HG02623 (cell line): ENCODE measurements at regions not wholly inside any gene's neighbourhood (a gene's known extent, or its start where the extent isn't known, plus 50 kb on each side); places are given as distances from the start of the nearest gene placed in this dataset.
"Not testable (repeated sequence)": the region's sequence is repeated elsewhere in the genome, so short reads cannot be mapped to it uniquely, and the experiment has no call there.

Experiments
- ATAC-seq: cut with Tn5 transposase; IDR thresholded peaks from one replicate; pipeline ENCODE4 v1.9.1; 2021; ENCODE audit warnings: moderate library complexity; ENCODE audit not compliant: unreplicated experiment

- ATAC-seq = not testable (repeated sequence)
Observed at GRCh38 chr12:43193096-43193495, 358.9 kb downstream of the ADAMTS20 start.

DNA sequence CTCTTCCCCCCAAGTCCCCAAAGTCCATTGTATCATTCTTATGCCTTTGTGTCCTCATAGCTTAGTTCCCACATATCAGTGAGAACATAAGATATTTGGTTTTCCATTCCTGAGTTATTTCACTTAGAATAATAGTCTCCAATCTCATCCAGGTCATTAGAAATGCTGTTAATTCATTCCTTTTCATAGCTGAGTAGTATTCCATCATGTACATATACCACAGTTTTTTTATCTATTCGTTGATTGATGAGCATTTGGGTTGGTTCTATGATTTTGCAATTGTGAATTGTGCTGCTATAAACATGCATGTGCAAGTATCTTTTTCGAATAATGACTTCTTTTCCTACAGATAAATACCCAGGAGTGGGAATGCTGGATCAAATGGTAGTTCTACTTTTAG lies 359.6 kb downstream of the ADAMTS20 start:
- not testable (repeated sequence) for ATAC-seq

DNA sequence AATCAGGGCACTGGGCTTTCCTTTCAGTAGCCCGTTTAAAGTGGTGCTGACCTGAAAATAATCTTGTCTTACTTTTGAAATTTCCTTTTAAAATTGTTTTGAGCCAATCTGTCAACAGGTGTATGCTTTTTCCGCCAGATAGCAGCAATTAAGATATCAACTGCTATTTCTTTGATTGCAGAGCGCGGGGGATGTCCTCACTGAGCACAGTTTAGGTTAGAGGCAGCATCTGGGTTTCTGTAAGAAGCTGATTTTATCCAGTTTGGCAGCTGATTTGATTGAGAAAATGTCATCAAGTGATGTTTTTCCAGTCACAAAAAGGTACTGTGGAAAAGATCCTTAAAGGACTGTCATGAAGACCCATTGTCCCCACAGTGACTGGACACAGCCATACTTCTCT lies 371.8 kb downstream of the ADAMTS20 start:
- ATAC-seq = no peak

DNA sequence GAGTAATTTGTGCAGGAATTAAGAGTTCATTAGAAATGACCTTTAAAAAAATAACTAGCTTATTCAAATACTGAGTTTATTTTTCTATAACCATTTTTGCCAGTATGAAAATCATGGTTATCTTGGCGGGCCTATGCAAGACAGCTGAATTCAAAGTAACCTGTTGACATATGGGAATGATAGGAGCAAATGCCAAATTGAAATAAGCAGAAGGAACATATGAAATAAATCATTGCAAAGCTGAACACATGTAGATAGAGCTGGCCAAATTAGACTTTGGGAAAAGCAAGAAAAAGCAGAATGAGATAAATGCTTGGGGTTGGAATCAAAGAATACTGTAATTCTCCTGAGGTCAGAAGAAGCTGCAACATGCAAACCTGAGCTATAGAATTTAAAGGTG lies 372.5 kb downstream of the ADAMTS20 start:
- ATAC-seq = no peak

- ATAC-seq = no peak
Observed at GRCh38 chr12:43177276-43177675, 374.7 kb downstream of the ADAMTS20 start.

GRCh38 chr12:43169115-43169681 lies 382.8 kb downstream of the ADAMTS20 start:
- ATAC-seq = no peak

GRCh38 chr12:43167691-43168090 lies 384.3 kb downstream of the ADAMTS20 start:
- ATAC-seq = no peak

- ATAC-seq = no peak
Observed at GRCh38 chr12:43165351-43165750, 386.7 kb downstream of the ADAMTS20 start.

GRCh38 chr12:43162138-43162537 lies 389.9 kb downstream of the ADAMTS20 start:
- ATAC-seq = no peak

DNA sequence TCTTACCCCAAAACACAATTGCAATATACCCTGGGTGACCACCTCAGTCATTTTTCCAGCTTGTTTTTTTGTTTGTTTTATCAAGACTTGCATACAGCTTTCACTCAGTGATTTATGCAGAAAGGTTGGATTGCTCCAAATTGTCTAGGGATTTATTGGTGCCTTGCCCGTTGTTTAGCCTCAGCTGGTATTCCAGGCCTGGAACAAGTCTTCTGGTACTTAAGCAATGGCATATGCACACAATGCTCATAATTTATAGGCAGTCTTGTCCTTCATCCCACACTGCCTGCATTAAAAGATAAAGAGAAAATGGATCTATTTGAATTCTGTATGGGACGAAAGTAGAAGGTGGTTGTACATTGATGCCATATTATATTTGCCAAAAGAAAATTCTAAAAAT lies 392.5 kb downstream of the ADAMTS20 start:
- no peak for ATAC-seq

- no peak for ATAC-seq
Observed at GRCh38 chr12:43158126-43158525, 393.9 kb downstream of the ADAMTS20 start.

DNA sequence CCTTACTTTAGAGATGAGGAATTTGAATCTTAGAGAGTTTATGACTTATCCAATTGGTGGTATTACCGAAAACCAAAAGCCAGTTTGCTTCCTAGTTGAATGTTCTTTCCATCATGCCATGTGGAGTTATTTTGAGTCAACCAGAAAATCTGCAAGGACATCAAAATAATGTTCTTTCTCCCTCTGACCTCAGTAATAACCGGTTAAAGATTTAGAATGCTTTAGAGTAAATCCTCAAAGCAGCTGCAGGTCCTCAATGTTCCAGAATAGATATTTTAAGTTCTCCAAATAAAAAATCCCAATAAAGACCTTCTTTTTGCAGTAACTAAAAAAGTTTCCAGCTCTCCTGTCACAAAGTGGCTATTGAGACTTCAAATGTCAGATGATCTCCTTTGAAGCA lies 396.6 kb downstream of the ADAMTS20 start:
- ATAC-seq = no peak

DNA sequence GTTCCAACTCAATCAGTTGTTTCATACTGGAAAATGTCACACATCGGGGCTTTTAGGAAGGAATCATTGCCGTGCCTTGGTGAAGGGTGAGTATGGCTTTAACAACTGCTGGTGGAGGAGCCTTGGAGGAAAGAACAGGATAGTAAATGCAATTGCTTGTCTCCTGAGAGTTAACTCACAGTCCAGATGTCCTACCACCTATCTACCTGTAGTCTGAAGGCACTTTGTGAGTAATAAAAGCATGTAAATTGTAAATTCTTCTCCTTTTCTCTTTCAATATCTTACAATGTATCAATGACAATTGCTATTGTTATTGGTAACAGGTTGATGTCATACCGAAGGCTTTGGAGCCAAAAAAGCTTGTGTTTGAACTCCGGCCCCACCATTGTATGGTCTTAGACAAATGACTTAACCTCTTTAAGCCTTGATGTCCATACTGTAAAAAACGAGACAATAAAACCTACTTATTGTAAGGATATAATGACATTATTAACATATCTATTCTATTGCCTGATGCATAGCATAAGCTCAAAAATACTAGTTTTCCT lies 397.4 kb downstream of the ADAMTS20 start:
- ATAC-seq = no peak

- no peak for ATAC-seq
Observed at GRCh38 chr12:43151441-43151981, 400.5 kb downstream of the ADAMTS20 start.

GRCh38 chr12:43148691-43149090 lies 403.3 kb downstream of the ADAMTS20 start:
- ATAC-seq = no peak

DNA sequence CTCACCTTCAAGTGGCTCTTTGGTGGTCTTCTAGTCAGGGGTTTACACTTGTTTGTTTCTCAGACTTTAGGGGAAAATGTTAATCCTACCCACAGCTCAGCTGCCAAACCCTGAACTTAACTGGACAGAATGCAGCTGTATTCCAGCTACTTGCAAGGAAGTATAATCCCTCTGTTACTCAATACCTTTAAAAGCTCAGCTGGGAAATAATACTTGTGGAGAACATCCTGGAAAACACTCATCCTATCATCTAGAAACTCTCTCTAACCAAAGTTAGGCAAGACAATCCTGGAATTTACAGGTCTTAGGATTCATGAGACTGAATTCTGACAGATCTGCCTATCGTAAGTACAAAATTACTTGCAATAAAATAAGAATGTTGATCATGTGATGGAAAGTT lies 404.1 kb downstream of the ADAMTS20 start:
- ATAC-seq = no peak

DNA sequence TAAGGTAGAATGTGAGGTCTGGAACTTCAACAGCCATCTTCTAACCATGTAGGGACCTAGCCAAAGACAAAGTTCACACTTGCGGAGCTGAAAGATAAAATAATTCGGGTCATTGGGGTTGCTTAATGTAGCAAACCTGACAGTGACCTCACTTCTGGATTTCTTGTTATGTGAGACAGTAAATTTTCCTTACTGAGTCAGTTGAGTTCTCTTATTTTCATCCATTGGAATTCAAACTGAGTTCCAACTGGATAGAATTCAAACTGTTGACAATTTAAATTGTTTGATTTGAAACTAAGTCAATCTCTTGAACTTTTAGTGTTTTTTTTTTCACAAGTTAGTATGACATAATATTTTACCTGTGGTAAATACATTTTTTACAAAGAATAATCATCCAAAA lies 406.5 kb downstream of the ADAMTS20 start:
- ATAC-seq = no peak

- no peak for ATAC-seq
Observed at GRCh38 chr12:43143278-43143677, 408.7 kb downstream of the ADAMTS20 start.

- no peak for ATAC-seq
Observed at GRCh38 chr12:43132291-43132690, 419.7 kb downstream of the ADAMTS20 start.

DNA sequence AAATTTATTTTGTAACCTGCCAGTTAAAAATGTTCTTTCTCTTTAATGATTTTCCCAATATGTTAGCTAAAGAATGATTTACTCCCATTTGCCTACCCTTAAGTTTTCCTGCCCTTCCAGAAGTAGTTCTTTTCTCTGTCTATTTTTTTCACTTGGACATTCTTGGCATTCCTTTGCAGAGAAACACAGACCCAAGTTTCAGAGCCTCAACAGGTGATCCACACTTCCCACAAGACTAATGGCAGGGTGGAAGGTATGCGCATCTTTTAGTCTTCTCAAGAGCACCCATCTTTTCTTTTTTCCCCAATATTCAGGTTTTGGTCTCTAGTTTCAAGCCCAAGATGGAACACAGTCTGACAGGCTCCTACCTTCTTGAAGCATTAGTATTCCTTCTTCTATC lies 420.7 kb downstream of the ADAMTS20 start:
- ATAC-seq = no peak

DNA sequence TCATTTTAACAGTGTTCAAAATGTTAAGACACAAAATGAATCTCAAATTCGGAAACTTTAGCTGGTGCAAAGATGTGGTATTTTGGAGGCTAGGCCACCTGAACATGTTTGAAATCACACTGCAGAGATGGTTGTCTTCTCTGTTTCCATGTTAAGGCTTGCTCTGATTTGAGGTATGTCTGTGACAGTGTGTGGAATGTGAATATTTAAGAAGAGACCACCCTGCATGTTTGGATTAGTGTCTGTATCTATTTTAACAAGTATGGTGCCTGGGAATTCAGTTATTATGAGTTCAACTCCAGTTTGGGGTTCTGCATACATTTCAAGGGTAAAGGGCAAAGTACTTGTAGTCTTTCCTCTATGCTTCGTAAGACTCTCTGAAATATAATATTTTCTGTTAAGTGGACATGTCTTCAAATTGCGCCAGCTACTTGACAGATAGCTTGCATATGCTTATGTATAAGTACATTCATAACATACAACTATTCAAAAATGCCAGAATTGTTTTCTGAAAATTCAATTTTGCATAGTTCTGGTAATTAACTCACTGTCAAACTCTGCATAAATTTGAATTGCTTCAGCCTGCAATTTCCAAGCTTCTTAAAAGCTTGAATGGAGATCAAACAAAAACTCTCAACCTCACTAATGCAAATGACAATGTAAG lies 424.0 kb downstream of the ADAMTS20 start:
- no peak for ATAC-seq

DNA sequence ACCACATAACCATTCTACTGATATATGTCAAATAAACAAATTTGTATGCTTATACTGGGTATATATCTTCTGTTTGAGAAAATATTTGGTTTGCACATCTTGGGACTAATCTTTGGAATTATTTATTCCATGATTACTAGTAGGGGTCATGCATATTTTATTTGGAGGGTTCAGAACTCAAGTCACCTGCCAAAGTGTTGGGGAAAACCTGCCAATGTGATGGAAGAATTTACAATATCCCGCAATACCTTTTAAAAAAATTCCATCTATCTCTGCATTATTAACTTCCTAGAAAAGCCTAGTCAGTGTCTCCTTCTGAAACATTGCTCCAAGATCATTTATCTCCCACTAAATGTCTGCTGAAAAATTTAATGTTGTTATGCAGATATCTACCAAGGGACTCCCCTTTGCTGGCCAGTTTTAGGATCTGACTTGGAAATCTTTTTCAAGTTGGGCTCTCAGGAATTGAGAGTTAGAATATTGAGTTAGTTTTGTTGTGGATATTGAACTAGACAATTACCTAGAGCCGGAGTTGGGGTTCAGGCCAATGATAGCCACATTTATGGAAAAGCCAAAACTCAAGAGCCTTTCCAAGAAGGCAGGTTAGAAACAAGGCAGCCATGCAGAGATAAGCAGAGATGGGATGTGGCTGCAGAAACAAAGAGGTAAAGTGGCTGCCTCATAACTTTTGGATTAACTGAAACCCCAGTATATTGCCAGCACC lies 425.2 kb downstream of the ADAMTS20 start:
- no peak for ATAC-seq
